ENCODE measurements at regions not wholly inside any gene's neighbourhood (a gene's known extent, or its start where the extent isn't known, plus 50 kb on each side); places are given as distances from the start of the nearest gene placed in this dataset.

GRCh38 chr22:49010901-49011300 lies 816.8 kb downstream of the BRD1 start:
- ChIA-PET CTCF (no interaction called here), POLR2A (no interaction called here), RAD21 (ENCODE audit: low non-redundant PET in 1 of 2, low total read pairs in 2 of 2, uncharacterized antibody in 2 of 2, unreplicated experiment in 2 of 2) (no interaction called here)
- Histone ChIP-seq H3K9me2 (ENCODE audit: insufficient read depth) (no peaks in the 10 kb centered on the region), H3K79me2 (ENCODE audit: insufficient read depth, low read length) (no peaks in the 10 kb centered on the region), H3K9me3 (ENCODE audit: control insufficient read depth in 1 of 2, insufficient read depth in 1 of 2, low read depth in 1 of 2, low read length in 2 of 2) (no peaks in the 10 kb centered on the region), H4K20me1 (ENCODE audit: insufficient read depth) (no peaks in the 10 kb centered on the region), H3K4me1 (ENCODE audit: control insufficient read depth in 1 of 2, insufficient read depth in 2 of 2, low read length in 2 of 2) (no peaks in the 10 kb centered on the region), H3K9ac (ENCODE audit: low read length) (no peak overlapping the region), H2AFZ (ENCODE audit: low read depth, low read length, poor library complexity, severe bottlenecking) (no peak overlapping the region), H3K4me2 (ENCODE audit: low read length) (no peak overlapping the region), H3K27me3 (ENCODE audit: insufficient read depth, low read length) (peaks cover 37% of the 10 kb centered on the region), H3K4me3 (replicated peaks in 1 of 2; ENCODE audit: low read depth in 1 of 2, low read length in 2 of 2) (no peak overlapping the region), H3K27ac (ENCODE audit: low read depth, low read length) (no peak overlapping the region), H3K36me3 (ENCODE audit: control insufficient read depth in 1 of 2, insufficient read depth in 2 of 2, low read length in 2 of 2) (no peaks in the 10 kb centered on the region)
- no TSS peak for BruUV-seq (replicated peaks)
- no peak for TF ChIP-seq CBX3 (IDR thresholded peaks at IDR 0.05; ENCODE audit: low read depth)
- no peak for TF ChIP-seq TCF7L2 (IDR thresholded peaks at IDR 0.05; ENCODE audit: borderline replicate concordance, extremely low read depth, insufficient read depth, insufficient read length)
- no peak for TF ChIP-seq SP1 (IDR thresholded peaks at IDR 0.05; ENCODE audit: low read depth)
- no peak for TF ChIP-seq REST (IDR thresholded peaks at IDR 0.05; ENCODE audit: low read depth)
- TF ChIP-seq FOSL1 (IDR thresholded peaks at IDR 0.05; ENCODE audit: low read depth), result no peak
- TF ChIP-seq EZH2phosphoT487 (IDR thresholded peaks at IDR 0.05; ENCODE audit: borderline replicate concordance), result no peak
- no peak for TF ChIP-seq SRF (IDR thresholded peaks at IDR 0.05; ENCODE audit: low read depth)
- TF ChIP-seq, protein P1, sequence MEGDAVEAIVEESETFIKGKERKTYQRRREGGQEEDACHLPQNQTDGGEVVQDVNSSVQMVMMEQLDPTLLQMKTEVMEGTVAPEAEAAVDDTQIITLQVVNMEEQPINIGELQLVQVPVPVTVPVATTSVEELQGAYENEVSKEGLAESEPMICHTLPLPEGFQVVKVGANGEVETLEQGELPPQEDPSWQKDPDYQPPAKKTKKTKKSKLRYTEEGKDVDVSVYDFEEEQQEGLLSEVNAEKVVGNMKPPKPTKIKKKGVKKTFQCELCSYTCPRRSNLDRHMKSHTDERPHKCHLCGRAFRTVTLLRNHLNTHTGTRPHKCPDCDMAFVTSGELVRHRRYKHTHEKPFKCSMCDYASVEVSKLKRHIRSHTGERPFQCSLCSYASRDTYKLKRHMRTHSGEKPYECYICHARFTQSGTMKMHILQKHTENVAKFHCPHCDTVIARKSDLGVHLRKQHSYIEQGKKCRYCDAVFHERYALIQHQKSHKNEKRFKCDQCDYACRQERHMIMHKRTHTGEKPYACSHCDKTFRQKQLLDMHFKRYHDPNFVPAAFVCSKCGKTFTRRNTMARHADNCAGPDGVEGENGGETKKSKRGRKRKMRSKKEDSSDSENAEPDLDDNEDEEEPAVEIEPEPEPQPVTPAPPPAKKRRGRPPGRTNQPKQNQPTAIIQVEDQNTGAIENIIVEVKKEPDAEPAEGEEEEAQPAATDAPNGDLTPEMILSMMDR (IDR thresholded peaks at IDR 0.05 in 2 of 3, conservative IDR thresholded peaks at IDR 0.05 in 1 of 3; ENCODE audit: borderline replicate concordance in 1 of 3, insufficient read depth in 1 of 3, low read depth in 2 of 3, low read length in 2 of 3), result no peak
- no peak for TF ChIP-seq SIN3A (IDR thresholded peaks at IDR 0.05; ENCODE audit: low read depth)
- TF ChIP-seq ELF1 (IDR thresholded peaks at IDR 0.05; ENCODE audit: borderline replicate concordance, low read depth), result no peak
- TF ChIP-seq, protein P2, sequence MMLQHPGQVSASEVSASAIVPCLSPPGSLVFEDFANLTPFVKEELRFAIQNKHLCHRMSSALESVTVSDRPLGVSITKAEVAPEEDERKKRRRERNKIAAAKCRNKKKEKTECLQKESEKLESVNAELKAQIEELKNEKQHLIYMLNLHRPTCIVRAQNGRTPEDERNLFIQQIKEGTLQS (IDR thresholded peaks at IDR 0.05), result no peak
- no peak for TF ChIP-seq CEBPB (IDR thresholded peaks at IDR 0.05; ENCODE audit: low read depth)
- no peak for TF ChIP-seq EGR1 (IDR thresholded peaks at IDR 0.05; ENCODE audit: low read depth)
- no peak for TF ChIP-seq JUND (IDR thresholded peaks at IDR 0.05)
- TF ChIP-seq RAD21 (IDR thresholded peaks at IDR 0.05; ENCODE audit: low read depth), result no peak
- no peak for TF ChIP-seq EZH2 (IDR thresholded peaks at IDR 0.05)
- no peak for TF ChIP-seq ZNF274 (IDR thresholded peaks at IDR 0.05; ENCODE audit: low read depth, low read length)
- no peak for TF ChIP-seq POLR2AphosphoS5 (IDR thresholded peaks at IDR 0.05; ENCODE audit: low read depth, low read length)
- TF ChIP-seq, protein P3, sequence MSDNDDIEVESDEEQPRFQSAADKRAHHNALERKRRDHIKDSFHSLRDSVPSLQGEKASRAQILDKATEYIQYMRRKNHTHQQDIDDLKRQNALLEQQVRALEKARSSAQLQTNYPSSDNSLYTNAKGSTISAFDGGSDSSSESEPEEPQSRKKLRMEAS (IDR thresholded peaks at IDR 0.05), result no peak
- TF ChIP-seq, protein P4, sequence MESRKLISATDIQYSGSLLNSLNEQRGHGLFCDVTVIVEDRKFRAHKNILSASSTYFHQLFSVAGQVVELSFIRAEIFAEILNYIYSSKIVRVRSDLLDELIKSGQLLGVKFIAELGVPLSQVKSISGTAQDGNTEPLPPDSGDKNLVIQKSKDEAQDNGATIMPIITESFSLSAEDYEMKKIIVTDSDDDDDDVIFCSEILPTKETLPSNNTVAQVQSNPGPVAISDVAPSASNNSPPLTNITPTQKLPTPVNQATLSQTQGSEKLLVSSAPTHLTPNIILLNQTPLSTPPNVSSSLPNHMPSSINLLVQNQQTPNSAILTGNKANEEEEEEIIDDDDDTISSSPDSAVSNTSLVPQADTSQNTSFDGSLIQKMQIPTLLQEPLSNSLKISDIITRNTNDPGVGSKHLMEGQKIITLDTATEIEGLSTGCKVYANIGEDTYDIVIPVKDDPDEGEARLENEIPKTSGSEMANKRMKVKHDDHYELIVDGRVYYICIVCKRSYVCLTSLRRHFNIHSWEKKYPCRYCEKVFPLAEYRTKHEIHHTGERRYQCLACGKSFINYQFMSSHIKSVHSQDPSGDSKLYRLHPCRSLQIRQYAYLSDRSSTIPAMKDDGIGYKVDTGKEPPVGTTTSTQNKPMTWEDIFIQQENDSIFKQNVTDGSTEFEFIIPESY (IDR thresholded peaks at IDR 0.05; ENCODE audit: extremely low read depth, insufficient replicate concordance, low read length), result no peak
- intact Hi-C loops (cut with micrococcal nuclease), result no loop called here
- DNase-seq (ENCODE audit: low read depth, low spot score), result no peak
- no peak for ATAC-seq
